ENCODE measurements at regions not wholly inside any gene's neighbourhood (a gene's known extent, or its start where the extent isn't known, plus 50 kb on each side); places are given as distances from the start of the nearest gene placed in this dataset.

DNA sequence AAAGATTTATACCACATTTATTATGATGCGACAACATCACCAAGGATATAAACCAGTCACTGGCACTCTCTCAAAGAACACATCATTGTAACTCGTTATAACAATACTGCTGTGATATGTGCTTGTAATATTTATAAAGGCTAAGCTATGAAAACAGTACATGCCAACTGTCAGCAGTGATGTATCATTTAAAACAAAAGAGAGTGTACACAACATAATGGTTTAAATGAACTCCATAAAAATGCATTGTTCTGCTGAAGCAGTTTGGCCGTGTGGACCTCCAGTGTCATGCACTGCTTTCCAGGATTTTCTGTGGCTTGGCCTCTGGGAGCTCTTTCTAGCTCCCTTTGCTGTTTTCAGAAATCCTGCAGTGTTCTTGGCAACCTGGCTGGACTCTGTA lies 215.6 kb downstream of the MTX2 start:
- no peak for TF ChIP-seq RAD21 (IDR thresholded peaks at IDR 0.05)
- TF ChIP-seq, protein P1, sequence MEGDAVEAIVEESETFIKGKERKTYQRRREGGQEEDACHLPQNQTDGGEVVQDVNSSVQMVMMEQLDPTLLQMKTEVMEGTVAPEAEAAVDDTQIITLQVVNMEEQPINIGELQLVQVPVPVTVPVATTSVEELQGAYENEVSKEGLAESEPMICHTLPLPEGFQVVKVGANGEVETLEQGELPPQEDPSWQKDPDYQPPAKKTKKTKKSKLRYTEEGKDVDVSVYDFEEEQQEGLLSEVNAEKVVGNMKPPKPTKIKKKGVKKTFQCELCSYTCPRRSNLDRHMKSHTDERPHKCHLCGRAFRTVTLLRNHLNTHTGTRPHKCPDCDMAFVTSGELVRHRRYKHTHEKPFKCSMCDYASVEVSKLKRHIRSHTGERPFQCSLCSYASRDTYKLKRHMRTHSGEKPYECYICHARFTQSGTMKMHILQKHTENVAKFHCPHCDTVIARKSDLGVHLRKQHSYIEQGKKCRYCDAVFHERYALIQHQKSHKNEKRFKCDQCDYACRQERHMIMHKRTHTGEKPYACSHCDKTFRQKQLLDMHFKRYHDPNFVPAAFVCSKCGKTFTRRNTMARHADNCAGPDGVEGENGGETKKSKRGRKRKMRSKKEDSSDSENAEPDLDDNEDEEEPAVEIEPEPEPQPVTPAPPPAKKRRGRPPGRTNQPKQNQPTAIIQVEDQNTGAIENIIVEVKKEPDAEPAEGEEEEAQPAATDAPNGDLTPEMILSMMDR (IDR thresholded peaks at IDR 0.05; ENCODE audit: low read depth, low read length, missing input control) = no peak
- TF ChIP-seq, protein P2, sequence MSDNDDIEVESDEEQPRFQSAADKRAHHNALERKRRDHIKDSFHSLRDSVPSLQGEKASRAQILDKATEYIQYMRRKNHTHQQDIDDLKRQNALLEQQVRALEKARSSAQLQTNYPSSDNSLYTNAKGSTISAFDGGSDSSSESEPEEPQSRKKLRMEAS (IDR thresholded peaks at IDR 0.05) = no peak
- TF ChIP-seq SP1 (IDR thresholded peaks at IDR 0.05) = no peak
- TF ChIP-seq RXRA (IDR thresholded peaks at IDR 0.05) = no peak
- TF ChIP-seq TAF1 (conservative IDR thresholded peaks at IDR 0.05) = no peak
- TF ChIP-seq, protein P3, sequence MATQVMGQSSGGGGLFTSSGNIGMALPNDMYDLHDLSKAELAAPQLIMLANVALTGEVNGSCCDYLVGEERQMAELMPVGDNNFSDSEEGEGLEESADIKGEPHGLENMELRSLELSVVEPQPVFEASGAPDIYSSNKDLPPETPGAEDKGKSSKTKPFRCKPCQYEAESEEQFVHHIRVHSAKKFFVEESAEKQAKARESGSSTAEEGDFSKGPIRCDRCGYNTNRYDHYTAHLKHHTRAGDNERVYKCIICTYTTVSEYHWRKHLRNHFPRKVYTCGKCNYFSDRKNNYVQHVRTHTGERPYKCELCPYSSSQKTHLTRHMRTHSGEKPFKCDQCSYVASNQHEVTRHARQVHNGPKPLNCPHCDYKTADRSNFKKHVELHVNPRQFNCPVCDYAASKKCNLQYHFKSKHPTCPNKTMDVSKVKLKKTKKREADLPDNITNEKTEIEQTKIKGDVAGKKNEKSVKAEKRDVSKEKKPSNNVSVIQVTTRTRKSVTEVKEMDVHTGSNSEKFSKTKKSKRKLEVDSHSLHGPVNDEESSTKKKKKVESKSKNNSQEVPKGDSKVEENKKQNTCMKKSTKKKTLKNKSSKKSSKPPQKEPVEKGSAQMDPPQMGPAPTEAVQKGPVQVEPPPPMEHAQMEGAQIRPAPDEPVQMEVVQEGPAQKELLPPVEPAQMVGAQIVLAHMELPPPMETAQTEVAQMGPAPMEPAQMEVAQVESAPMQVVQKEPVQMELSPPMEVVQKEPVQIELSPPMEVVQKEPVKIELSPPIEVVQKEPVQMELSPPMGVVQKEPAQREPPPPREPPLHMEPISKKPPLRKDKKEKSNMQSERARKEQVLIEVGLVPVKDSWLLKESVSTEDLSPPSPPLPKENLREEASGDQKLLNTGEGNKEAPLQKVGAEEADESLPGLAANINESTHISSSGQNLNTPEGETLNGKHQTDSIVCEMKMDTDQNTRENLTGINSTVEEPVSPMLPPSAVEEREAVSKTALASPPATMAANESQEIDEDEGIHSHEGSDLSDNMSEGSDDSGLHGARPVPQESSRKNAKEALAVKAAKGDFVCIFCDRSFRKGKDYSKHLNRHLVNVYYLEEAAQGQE (IDR thresholded peaks at IDR 0.05) = no peak
